HFF-Myc (cell line): ENCODE measurements at regions not wholly inside any gene's neighbourhood (a gene's known extent, or its start where the extent isn't known, plus 50 kb on each side); places are given as distances from the start of the nearest gene placed in this dataset.

Experiments used
- DNase-seq: peaks from one replicate; pipeline ENCODE4 v3.0.0-alpha.2; 2011; ENCODE audit warnings: low read depth; ENCODE audit errors: extremely low read depth
- H3K4me3 ChIP-seq: replicated peaks from 2 replicates; pipeline ENCODE4 v1.5.1; 2011; ENCODE audit warnings: low read depth, mild to moderate bottlenecking, control low read depth, low read length
- TF ChIP-seq, protein P1 (sequence below): IDR thresholded peaks from 2 replicates; pipeline ENCODE4 v1.5.1; 2012; ENCODE audit warnings: mild to moderate bottlenecking, low read depth, low read length, control low read depth; ENCODE audit errors: missing control alignments

- TF ChIP-seq, protein P1, sequence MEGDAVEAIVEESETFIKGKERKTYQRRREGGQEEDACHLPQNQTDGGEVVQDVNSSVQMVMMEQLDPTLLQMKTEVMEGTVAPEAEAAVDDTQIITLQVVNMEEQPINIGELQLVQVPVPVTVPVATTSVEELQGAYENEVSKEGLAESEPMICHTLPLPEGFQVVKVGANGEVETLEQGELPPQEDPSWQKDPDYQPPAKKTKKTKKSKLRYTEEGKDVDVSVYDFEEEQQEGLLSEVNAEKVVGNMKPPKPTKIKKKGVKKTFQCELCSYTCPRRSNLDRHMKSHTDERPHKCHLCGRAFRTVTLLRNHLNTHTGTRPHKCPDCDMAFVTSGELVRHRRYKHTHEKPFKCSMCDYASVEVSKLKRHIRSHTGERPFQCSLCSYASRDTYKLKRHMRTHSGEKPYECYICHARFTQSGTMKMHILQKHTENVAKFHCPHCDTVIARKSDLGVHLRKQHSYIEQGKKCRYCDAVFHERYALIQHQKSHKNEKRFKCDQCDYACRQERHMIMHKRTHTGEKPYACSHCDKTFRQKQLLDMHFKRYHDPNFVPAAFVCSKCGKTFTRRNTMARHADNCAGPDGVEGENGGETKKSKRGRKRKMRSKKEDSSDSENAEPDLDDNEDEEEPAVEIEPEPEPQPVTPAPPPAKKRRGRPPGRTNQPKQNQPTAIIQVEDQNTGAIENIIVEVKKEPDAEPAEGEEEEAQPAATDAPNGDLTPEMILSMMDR = no peak
- DNase-seq = no peak
- H3K4me3 ChIP-seq = no peak overlapping the region
These were observed 314.0 kb upstream of the ID2 start for GRCh38 chr2:8367833-8368232.

- TF ChIP-seq, protein P1 = no peak
- no peak overlapping the region for H3K4me3 ChIP-seq
- no peak for DNase-seq
These were observed 313.4 kb upstream of the ID2 start for GRCh38 chr2:8368463-8368862.

DNA sequence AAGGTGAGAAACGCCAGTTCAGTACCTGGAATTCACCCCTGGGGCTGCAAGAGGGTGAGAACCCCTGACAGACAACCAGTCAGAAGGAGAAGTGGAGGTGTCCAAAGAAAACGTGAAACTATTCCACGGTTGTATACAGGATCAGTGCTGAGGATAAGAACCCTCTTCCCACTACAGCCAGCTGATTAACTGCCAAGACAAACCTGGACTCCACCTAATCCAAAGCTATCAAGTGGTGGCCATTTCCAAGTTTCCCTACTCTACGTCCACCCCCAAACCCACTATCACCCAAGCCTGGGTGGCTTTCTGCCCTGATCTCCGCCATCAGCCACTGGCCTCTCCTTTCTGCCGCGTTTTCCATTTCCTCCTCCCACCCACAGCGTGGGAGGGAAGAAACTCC, 312.3 kb upstream of the ID2 start:
- no peak for DNase-seq
- TF ChIP-seq, protein P1 = no peak
- H3K4me3 ChIP-seq = no peak overlapping the region

GRCh38 chr2:8370258-8370802, 311.5 kb upstream of the ID2 start:
- DNase-seq = no peak
- TF ChIP-seq, protein P1 = no peak

GRCh38 chr2:8371653-8372052, 310.2 kb upstream of the ID2 start:
- DNase-seq = no peak
- TF ChIP-seq, protein P1 = no peak
- H3K4me3 ChIP-seq = no peak overlapping the region

More at GRCh38 chr2:8370258-8370802, 311.5 kb upstream of the ID2 start:
- no peak overlapping the region for H3K4me3 ChIP-seq

DNA sequence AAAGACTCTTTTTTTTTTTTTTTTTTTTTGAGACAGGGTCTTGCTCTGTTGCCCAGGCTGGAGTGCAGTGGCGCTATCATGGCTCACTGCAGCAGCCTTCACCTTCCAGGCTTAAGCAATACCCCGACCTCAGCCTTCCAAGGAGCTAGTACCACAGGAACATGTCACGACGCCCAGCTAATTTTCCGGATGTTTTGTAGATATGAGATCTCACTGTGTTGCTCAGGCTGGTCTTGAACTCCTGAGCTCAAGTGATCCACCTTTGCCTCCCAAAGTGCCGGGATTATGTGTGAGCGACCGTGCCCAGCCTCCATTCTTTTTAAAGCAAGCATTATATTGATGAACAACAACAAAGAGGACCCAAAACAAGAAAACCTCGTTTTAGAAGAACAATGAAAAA, 307.1 kb upstream of the ID2 start:
- TF ChIP-seq, protein P1 = no peak
- DNase-seq = no peak
- no peak overlapping the region for H3K4me3 ChIP-seq
